IPS DF 4.7 (cell line): ENCODE measurements at regions not wholly inside any gene's neighbourhood (a gene's known extent, or its start where the extent isn't known, plus 50 kb on each side); places are given as distances from the start of the nearest gene placed in this dataset.
A peak's percentile ranks its signal among the peaks of the same experiment; 100 is the strongest.
"Not testable (repeated sequence)": the region's sequence is repeated elsewhere in the genome, so short reads cannot be mapped to it uniquely, and the experiment has no call there.

Source experiments
- DNase-seq: peaks from one replicate; pipeline ENCODE4 v3.0.0-alpha.2; 2013; ENCODE audit warnings: low spot score; ENCODE audit errors: extremely low read depth

DNA sequence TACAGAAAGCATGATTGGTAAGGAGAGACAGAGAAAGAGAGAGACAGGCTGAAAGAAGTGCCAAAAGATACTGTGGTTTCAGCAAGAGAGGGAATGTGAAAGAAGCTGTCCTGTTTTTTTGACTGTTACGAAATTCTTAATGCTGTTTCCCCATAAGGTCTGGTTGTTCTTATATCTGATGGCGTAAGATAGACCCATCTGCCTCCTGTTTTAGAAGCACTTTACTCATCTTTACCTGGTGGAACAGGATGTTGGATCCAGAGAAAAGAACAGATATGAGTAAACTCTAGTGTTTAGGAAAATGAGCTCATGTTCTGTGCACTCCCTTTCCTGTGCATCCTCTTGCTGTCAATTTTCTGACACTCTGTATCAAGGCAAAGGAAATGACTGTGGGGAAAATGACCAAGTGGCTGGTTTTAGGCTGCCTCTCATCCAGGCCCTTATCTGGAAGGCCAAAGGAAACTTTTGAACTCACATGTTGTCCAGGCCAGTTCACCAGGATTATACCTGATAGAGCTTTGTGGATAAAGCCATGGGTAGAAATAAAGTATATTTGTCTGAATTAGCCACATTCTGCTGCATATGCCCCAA, 311.7 kb upstream of the HTR2C start:
- DNase-seq, result no peak

GRCh38 chrX:114270371-114270770, 313.5 kb upstream of the HTR2C start:
- DNase-seq, result not testable (repeated sequence)

GRCh38 chrX:114268643-114269042, 315.2 kb upstream of the HTR2C start:
- DNase-seq, result no peak

DNA sequence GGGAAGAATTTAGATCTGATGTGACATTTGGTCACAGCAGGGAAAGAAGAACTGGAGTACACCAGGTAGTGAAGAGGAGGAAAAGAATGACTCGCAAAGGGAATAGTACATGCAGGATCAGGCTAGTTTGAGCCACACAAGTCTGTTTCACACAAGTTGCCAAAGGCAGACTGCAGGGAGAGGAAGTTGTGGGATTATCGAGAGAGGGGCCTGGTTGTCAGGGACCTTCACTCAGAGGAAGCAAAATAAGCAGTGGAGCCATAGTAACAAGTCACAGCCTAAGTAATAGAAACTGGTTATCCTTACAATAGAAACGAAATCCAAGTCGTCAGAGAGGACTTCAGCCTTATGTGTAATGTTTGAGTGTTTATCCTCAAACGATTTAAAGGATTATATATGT, 316.7 kb upstream of the HTR2C start:
- no peak for DNase-seq

- no peak for DNase-seq
These were observed 331.7 kb upstream of the HTR2C start for GRCh38 chrX:114252186-114252585.

GRCh38 chrX:114251575-114251974, 332.3 kb upstream of the HTR2C start:
- no peak for DNase-seq

- no peak for DNase-seq
These were observed 362.4 kb upstream of the HTR2C start for GRCh38 chrX:114221445-114221844.

DNA sequence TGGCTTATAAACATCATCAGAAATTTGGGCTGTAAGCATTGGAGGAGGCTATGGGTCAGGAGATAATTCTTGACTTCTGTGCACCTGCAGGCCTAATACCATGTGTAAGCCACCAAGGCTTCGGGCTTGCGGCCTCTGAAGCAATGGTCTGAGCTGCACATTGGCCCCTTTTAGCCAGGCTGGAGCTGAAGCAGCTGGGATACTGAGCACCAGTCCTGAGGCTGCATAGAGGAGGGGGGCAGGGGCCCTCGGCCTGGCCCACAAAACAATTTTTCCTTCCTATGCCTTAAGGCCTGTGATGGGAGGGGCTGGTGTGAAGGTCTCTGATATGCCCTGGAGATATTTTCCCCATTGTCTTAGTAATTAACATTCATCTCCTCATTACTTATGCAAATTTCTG, 373.0 kb upstream of the HTR2C start:
- DNase-seq, result no peak

DNA sequence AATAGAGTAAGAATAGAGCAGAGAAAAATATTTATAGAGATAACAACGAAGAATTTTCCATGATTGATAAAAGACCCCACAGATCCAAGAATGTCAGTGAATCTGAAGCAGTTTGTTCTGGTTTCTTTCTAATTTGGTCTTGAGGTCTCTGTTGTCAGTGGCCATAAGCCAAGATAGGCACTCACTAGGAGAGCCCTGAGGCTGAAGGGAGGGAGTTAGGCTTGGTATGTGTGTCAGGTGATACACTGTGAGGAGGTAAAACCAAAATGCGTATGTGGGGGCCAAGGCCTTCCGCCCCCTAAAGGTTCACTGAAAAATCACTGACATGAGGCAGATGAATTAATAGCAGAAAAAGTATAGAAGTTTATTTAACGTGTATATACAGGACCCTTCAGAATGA, 382.3 kb upstream of the HTR2C start:
- no peak for DNase-seq

DNA sequence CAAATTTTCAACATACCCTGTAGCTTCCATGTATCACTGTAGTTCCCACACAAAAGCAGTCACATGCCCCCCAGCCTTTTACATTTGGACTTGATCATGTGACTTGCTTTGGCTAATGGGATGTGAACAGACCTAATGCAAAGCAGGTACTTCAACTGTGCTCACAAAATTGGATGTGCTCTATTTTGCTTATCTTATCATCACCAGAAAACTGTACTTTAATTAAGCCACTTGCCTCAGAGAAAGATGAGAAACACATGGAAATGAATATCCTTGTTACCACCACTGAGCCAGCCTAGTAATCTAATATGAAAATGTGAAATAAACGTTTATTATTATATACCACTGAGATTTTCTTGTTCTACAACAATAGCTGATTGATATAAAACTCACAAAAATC, 402.7 kb upstream of the HTR2C start:
- DNase-seq, result no peak

GRCh38 chrX:114178126-114178525, 405.8 kb upstream of the HTR2C start:
- no peak for DNase-seq

GRCh38 chrX:114167276-114167675, 416.6 kb upstream of the HTR2C start:
- not testable (repeated sequence) for DNase-seq

GRCh38 chrX:114166601-114167000, 417.3 kb upstream of the HTR2C start:
- no peak for DNase-seq

DNA sequence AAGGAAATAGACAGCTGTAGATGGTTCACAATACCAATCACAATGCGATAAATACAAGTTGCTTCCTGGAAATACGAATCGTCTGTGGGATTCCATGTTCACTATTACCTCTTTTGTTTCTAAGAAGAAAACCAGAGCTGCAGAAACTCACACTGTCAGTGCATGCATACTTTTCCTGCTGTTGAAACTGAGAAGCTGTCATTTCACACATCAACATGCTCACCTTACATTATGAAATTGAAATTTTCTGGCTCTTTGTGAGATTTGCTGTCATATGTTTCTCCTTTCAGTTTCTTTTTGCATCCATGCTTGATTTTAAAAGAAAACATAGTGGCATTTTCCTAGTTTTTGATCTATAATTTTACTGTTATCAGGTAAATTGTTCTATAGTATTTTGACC, 418.3 kb upstream of the HTR2C start:
- DNase-seq, result no peak

GRCh38 chrX:114162068-114162735, 421.7 kb upstream of the HTR2C start:
- peak; percentile 19 for DNase-seq

DNA sequence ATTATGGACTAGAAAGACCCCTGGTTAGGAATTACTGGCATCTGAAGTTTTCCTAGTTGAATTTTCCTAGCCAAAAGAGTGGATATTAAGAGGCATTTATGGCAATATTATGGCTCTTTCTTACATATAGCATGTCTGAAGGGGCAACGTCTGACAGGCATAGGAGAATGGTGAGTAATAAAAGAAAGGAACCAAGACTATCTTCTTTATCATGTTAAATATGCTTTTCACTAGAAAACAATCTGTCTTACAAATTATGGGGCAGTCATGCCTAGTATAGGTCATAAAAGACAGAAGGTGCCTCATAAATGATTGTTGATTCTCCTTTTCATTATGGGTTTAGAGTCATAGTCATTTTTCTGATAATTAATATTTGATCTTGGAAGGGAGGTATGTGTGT, 431.1 kb upstream of the HTR2C start:
- DNase-seq, result no peak

- no peak for DNase-seq
These were observed 431.8 kb upstream of the HTR2C start for GRCh38 chrX:114152130-114152529.

- no peak for DNase-seq
These were observed 449.4 kb upstream of the HTR2C start for GRCh38 chrX:114134465-114134864.

GRCh38 chrX:114127411-114128025, 456.4 kb upstream of the HTR2C start:
- no peak for DNase-seq

- DNase-seq, result no peak
These were observed 456.9 kb upstream of the HTR2C start for GRCh38 chrX:114127005-114127404.

- DNase-seq, result no peak
These were observed 482.8 kb upstream of the HTR2C start for GRCh38 chrX:114101081-114101480.

GRCh38 chrX:114097866-114098265, 486.0 kb upstream of the HTR2C start:
- no peak for DNase-seq

GRCh38 chrX:114097427-114097826, 486.5 kb upstream of the HTR2C start:
- DNase-seq, result no peak
